GM18951 (cell line): ENCODE measurements at regions not wholly inside any gene's neighbourhood (a gene's known extent, or its start where the extent isn't known, plus 50 kb on each side); places are given as distances from the start of the nearest gene placed in this dataset.

Experiments used
- POLR2A ChIP-seq: IDR thresholded peaks from 4 replicates; pipeline ENCODE4 v1.6.1; 2011; ENCODE audit warnings: mild to moderate bottlenecking; ENCODE audit not compliant: insufficient read length, insufficient read depth; ENCODE audit errors: extremely low read depth
- in situ Hi-C: fragments of 300-500 bp; cut with MboI; formaldehyde crosslinking; loops from one replicate; pipeline ENCODE4 v1.12.0; 2022; ENCODE audit warnings: low sequenced_read_pairs, mixed read lengths, inconsistent platforms; ENCODE audit not compliant: unreplicated experiment

DNA sequence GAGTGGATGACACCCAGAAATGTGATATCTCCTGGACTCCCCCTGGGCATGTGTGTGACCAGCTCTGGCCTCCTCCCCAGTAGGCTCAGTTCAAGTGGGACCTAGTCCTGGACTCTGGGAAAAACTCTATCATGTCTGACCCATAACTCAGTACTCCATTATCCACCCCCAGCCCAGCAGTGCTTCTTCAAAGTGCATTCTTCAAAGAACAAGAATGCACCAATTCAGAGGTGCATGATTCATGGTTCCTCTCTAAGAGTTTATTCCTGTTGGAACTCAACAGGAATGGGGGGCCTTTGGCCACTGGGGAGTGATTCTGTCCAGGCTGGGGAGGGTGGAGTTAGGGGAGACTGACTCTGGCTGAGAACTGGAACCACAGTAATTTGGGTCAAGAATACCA lies 173.6 kb upstream of the CXCL12 start:
- in situ Hi-C loops = no loop called here
- TF ChIP-seq POLR2A = no peak

DNA sequence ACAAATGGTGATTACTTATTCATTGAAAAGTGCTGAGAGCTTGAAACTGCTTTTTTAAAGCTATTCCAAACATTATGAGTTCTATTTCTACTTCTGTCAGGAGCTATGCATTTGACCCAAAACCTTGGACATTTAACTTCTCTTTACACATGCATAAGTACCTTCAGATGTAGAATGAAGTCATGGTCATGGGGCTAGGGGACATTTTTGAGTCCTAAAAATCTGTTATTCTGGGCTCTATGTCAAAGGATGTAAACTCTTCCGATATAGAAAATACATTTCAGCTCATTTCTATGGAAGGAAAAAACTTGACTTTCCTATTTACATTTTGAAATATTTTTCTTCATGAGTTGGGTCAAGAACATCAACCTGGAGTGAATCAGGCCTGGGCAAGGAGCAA lies 179.5 kb upstream of the CXCL12 start:
- in situ Hi-C loops = no loop called here
- TF ChIP-seq POLR2A = no peak

DNA sequence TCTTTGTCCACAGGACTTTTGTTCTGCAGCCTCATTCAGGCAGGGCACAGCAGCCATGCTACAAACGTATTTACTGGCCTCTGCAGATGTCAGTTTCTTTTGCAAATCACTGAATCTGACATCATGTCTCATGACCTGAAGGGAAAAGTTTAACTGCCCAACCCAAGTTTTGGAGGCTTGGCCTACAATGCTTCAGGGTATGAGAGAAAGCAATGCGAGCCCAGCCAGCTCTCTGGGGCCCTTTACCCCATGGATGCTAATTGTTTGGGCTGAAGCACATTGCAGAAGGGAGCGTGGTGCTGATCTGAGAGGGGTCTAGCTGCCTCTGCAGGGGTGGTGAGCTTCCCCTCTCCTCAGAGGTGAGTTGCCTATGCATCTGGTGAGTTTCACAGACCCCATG lies 179.9 kb upstream of the CXCL12 start:
- no peak for TF ChIP-seq POLR2A
- in situ Hi-C loops = no loop called here

DNA sequence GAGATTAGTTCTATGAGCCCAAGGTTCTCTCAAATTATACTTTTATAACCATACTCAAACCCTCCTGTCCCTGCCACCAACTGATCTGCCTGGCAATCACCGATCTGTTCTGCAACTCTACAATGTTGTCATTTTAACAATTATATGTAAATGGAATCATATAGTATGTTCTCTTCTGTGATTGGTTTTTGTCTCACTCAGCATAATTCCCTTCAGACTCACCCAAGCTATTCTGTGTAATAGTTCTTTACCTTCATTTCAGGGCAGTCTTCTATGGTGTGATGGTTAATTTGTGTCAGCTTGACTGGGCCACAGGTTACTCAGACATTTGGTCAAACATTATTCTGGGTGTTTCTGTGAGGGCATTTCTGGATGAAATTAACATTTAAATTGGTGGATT lies 181.9 kb upstream of the CXCL12 start:
- in situ Hi-C loops = no loop called here
- no peak for TF ChIP-seq POLR2A

DNA sequence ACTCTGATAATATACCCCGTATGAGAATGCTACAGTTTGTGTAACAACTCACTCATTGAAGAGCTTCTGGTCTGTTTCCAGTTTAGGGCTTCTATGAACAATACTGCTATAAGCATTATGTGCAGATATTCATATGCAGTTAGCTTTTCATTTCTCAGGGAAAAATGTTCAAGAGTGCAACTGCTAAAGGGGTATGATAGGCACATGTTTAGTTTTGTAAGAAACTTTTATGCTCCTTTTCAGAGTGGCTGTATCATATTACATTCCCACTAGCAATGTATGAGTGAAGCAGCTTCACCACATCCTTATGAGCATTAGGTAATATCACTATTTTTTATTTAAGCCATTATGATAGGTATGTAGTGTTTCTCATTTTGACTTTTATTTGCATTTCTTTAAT lies 182.6 kb upstream of the CXCL12 start:
- TF ChIP-seq POLR2A = no peak
- in situ Hi-C loops = no loop called here

DNA sequence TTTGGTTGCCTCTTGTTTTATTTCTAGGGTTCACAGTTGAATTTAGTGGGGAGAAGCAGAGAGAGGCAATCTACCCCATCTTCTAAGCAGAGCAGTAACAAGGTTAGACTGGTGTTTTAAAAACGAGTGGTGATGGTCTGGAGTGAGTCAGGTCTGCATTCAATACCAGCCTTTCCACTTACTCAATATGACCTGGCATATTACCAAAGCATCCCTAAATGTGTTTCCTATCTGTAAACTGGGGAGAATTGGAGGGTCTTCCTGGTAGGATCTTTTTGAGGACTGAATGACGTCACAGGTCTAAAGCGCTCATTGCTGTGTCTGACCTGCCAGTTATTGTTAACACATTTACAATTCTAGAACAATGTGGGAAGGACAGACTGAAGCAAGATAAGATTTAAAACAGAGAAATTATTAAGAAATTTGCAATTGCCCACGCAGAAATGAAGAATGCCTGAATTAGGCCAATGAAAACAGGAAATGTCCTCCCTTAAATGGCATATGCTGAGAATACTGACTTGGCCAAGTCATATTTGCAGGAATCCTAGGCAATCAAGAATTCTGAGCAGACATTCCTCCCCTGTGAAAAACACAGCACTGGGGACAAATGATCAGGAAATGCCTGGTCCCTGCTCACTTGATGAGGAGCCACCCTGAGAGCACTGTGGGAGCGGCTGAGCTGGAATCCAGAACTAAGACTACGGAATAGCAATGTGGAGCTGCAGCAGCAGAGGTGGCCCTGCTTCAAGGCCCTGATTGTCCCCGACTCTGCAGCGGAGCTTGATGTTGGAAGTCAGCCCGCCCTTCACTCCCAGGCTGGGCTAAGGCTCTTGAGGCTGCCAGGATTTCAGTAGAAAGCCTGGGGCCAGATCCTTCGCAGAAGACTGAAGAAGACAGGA lies 184.5 kb upstream of the CXCL12 start:
- in situ Hi-C loops = no loop called here

DNA sequence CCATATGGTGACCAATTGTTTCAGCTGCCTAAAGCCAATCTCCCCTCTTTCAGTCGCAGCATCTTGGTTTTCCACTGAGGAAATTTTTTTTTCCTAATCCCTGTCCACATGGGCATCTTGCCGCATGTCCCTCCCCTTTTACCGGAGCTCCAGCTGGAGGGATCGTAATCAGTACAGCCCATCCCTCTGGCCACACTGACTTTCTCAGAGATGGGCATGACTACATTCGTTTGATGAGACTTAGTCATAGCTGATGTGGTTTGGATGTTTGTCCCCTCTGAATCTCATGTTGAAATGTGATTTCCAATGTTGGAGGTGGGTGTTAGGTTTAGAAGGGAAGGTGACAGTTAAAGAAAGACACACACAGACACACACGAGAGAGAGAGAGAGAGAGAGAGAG lies 186.8 kb upstream of the CXCL12 start:
- in situ Hi-C loops = no loop called here
- no peak for TF ChIP-seq POLR2A

More for the DNA sequence above, 184.5 kb upstream of the CXCL12 start:
- TF ChIP-seq POLR2A = no peak

DNA sequence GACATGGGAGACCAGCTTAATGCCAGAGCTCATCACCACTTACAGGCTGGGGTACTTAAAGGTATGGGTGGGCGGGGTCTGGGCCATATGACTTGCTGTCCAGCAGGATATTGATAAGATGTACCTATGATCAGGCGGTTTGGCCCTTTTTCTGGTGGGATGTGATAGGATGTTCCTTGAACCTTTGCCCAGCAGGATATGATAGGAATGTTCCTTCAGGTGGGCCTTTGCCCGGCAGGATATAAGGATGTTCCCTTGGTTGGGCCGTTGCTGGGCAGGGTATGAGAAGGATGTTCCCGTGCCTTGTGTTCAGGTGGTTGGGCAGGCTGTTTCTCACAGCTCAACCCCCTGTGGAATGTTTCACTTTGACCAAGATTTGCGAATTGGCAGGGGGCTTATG lies 187.2 kb upstream of the CXCL12 start:
- TF ChIP-seq POLR2A = no peak
- in situ Hi-C loops = no loop called here

DNA sequence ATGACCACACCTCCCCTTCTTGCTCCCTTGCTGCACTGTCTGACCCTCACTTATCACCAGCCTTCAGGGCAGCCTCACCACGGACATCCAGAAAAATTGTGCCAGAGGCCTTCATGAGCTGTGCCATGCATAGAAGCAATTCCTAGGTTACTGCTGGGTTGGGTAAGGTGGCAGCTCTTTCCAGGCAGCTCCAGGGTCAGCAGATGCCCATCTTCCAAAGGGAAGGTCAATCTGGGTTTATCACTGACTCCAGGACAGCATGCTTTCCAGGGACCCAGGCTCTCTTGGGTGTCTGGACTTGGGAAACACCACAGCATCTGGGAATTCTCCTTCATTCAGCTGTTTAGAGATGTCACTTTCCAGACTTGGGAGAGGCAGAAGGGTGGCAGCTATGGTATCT lies 188.9 kb upstream of the CXCL12 start:
- TF ChIP-seq POLR2A = no peak
- in situ Hi-C loops = no loop called here

DNA sequence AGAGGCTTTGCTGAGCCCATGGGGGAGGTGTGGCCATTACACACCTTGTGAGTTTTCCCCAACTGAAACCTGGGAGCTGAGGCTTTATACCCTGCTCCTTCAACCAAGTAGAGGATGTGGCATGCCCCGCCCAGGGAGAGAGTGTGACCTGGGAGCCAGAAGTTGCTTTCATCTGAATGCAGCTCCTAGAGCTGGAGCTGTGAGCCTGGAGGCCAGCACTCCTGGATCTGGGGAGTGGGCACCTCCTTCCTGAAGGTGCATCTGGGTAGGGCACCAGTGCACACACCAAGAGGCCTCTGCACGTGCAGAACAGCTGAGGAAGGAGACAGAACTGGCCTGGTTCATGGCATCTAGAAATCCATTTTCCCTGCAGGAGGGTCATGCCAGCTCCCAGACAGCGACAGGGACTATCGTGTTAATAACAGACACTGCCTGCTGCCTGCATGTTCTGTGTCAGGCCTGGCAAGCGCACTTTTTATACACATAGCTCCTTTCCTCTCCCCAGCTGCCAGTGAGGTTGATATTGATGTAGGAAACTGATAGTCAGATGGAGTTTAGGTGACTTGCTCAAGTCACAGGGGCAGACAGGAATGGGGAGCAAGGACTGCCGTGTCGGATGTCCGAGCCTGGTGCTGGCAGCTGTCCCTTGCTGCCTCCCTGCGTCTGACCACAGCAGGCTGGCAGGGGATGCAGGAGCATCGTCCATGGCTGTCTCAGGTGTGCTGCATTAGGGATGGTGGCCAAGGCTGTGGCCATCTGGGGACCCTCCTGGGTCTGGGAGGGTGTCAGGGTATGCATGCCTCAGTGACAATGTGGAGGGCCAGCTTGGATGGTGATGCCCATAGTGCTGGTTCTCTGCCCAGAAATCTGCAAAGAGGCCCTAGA lies 189.9 kb upstream of the CXCL12 start:
- in situ Hi-C loops = no loop called here
- TF ChIP-seq POLR2A = no peak

DNA sequence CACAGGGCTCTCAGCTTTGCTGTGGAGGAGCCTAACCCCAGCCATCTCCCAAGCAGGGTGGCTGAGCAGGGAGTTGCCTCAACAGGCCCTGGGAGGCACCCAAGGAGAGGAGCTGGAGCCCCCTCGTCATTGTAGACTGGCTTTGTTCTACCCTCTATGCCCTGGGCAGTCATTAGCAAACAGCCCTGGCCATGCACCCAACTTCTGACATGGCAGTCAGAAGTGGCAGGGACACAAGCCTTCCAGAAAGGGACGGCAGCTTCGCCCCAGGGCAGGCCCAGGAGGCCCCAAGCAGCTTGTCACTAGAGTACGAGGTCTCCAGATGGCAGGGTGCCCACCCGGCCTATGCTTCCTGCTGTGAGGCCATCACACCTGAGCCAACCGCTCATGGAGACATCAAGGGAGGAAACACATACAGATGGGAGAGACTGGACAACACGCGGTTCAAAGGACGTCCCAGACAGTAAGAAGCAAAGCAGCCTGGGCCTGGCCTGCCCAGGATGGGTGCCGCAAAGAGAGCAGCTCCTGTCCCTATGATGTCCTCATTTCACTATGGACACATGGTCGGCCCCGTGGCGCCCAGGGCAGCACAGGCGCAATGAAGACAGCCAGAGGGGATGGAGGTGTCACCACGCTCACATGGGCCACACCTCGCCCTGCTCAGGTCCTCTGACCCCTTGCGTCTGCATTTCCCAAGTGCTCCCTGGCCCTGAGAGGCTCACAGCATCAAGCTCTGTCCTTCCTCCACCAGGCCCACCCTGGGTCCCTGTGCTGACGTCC lies 190.9 kb upstream of the CXCL12 start:
- no peak for TF ChIP-seq POLR2A
- in situ Hi-C loops = no loop called here

DNA sequence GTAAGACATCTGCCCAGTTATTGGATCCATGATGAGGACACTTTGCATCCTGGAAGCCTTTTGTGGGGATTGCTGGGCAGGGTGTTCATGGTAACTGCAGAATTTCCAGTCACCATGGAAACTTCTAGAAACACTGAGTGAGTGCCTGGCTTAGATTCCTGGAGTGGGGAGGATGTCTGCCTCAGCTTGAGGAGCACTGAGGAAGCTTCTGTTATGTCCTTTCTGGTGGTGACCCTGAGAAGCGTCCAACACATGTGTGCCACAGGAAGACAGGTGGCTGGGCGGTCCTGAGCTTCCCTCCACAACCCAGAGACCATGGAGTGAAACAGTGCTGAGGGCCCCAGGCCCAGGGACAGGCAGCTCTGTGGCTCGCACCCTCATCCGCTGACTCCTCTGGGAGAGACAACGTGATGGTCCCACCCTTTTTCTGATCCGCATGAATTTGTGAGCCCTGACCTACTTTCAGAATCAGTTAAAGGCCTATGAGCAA lies 191.8 kb upstream of the CXCL12 start:
- TF ChIP-seq POLR2A = no peak
- in situ Hi-C loops = no loop called here

DNA sequence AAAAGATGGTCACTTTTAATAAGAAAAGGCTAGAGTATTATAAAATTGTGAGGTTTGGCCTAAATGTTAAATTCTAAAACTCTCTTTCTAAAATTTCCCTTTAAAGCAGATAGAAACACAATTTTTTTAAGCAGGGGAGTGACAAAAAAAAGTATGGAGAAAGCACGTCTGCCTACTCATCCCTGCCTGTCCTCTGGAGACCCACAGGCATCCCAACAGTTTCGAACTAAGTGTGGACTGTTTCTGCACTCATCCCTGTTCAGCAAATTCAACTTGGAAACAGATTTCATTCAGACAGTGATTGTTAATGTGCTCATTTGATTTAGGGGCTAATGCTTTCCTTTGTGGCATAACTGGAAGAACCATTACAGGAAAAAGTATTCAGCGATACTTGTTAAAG lies 192.6 kb upstream of the CXCL12 start:
- TF ChIP-seq POLR2A = no peak
- in situ Hi-C loops = no loop called here
